ENCODE measurements at regions not wholly inside any gene's neighbourhood (a gene's known extent, or its start where the extent isn't known, plus 50 kb on each side); places are given as distances from the start of the nearest gene placed in this dataset.

GRCh38 chr5:58074717-58075116 is 385.2 kb downstream of the PLK2 start:
- TF ChIP-seq CTCF (IDR thresholded peaks at IDR 0.05) (no peak), POLR2A (IDR thresholded peaks at IDR 0.05) (no peak), POLR2AphosphoS5 (IDR thresholded peaks at IDR 0.05) (no peak)

Data from breast epithelium (tissue), 3 donors.